ENCODE measurements at regions not wholly inside any gene's neighbourhood (a gene's known extent, or its start where the extent isn't known, plus 50 kb on each side); places are given as distances from the start of the nearest gene placed in this dataset.
"Not testable (repeated sequence)": the region's sequence is repeated elsewhere in the genome, so short reads cannot be mapped to it uniquely, and the experiment has no call there.

DNA sequence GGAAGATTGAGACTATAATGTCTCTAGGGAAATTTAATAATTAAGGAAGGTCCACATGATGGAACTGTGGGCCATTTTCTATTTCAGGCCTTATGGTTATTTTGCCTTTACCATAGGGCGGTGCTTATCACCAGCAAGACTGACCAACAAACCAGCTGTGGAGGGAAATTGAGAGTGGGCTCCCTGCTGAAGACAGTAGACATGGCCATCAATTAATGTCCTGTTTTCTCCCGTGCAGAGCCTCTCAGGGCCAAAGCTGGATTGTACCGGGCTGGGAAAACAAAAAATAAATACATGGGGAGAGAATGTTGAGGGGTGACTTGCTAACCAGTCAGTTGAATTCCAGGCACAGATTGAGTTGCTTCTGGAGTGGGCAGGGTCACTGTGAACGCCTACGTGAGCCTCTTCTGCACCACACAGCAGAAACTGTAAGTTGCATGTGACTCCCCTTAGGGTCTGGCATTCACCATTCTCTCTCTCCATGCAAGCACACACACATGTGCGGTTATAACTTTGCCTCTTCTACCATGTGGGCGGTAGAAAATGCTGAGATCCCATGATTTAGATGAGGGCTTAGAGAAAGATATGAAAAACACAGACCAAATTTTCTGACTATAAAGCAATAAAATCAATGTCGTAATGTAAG lies 128.5 kb downstream of the COPS8 start:
- no peak for DNase-seq (ENCODE audit: low read depth in 4 of 4, low spot score in 1 of 4)

DNA sequence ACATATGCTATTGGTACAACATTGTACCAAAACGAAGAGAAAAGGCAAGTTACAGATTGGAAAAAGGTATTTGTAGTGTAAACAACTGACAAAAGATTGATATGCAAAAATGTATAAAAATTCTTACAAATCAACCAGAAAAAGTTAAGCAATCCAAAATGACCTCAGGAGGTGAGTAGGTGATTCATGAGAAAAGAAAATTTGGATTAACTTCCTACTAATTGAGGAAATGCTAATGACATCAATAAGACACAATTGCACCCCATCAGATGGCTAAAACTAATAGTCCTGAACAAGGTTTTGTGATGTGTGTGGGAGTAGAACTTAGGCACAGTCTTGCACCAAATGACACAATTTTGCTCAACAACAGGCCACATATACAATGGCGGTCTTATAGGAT lies 129.3 kb downstream of the COPS8 start:
- no peak for DNase-seq (ENCODE audit: low read depth in 4 of 4, low spot score in 1 of 4)

DNA sequence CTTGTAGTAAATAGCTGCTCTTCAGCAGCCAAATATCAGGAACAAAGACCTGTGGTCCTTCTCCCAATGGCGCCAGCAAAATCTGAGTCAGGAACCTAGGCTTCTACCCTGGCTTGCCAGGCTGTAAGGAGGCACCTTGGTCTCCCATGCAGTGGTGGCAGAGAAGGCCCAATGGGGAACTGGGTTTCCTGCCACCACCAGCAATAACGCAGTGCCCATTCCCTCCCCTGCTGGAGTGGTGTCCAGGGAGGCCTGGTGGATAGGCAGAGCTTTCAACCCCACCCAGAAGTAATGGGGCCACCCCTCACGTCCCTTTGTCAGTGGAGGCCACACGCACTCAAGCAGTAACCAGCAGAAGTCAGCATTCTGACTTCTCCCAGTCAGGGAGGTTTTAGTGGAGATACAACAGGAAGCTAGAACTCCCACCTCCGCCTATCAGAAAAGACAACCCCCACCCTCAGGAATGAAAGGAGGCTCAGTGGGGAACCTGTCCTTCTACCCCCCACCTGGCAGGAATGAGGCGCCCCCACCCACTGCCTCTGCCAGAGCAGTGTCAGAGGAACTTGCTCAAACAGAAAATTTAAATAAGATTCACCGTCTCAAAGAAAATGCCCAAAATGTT lies 132.4 kb downstream of the COPS8 start:
- DNase-seq (ENCODE audit: low read depth in 4 of 4, low spot score in 1 of 4), result no peak

DNA sequence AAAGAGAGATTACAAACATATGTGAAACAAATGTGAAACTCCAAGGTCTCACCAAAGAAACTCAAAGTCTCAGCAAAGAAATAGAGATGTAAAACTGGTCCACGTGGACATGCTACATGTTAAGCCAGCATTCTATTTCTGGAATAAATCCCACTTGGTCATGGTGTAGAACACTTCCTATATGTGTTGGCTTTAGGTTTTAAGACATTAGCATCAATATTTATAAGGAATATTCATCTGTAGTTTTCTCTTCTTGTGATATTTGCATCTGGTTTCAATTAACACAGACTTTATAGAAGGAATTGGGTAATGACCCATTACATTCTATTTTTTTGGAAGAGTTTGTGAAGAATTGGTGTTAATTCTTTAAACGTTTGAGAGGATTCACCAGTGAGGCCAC lies 133.1 kb downstream of the COPS8 start:
- DNase-seq (ENCODE audit: low read depth in 4 of 4, low spot score in 1 of 4), result no peak

DNA sequence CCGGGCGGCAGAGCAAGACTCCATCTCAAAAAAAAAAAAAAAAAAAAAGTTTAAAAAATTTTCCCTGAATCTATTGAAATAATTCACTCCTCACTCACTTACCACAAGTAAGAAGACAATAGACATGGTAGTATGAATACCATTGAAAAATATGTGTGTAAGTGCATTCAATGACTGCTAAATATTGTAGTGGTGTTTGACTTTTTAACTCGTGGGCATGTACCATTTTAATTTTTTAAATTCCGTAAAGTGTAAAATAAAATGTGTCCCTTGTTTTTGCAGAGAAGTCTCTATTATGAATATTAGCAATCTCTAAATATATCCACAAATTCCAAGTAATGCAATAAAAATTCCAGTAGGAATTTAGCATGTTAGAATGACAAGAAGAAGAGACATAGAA lies 134.1 kb downstream of the COPS8 start:
- no peak for DNase-seq (ENCODE audit: low read depth in 4 of 4, low spot score in 1 of 4)

DNA sequence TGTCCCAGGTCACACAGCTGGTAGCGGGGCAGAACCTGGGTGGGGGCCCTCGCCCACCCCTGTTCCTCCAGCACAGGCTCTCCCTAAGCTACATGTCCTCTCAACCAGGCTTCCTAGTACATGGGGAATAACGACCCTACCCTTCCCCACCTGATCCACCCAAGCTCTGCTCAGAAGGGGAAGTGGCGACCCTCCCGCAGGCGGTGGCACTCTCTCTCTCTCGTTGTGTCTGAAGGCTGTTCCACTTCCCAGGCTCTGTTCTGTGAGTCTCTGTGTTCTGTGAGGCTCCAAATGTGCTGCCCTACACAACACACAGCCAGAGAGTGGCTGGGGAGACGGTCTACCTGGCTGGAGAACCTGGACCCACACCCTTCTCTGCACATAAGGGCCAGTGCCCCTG lies 135.8 kb downstream of the COPS8 start:
- DNase-seq (ENCODE audit: low read depth in 4 of 4, low spot score in 1 of 4), result no peak

DNA sequence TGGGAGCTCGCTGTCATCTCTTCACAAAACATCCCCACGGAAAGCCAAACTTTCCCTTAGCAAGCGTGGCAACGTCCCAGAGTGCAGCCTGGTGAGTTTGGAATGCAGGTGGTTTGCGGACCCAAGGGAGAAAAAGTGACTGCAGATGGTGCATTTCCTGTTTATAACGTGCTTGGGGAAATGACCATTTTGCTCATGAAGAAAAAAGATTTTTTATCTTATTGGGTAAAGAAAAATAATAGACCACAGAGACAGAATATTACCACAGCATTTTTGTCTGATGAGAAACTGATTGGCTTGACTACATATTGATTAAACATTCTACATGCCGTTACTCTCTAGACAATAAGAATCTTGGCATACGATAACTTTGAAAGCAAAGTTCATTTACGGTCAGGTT lies 136.5 kb downstream of the COPS8 start:
- DNase-seq (ENCODE audit: low read depth in 4 of 4, low spot score in 1 of 4), result no peak

DNA sequence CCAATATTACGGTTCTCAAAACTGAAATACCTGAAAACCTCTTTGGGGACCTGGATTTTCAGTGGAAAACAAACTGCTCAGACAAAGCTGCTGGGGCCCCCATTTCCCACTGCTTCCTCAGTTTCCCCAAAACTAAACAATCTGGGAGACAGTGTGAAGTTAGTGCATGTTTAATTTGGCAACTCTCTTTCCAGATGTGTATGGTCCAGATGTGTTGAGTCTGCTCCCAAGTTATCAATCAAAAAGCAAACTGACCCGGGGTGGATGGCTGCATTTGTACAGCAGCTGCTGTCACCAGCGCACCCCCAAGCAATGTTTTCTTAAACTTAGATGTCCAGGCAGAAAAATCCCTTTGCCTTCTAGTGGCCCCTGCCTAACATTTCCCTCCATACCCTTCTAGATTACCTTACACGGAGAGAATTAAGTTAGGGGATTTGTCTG lies 136.9 kb downstream of the COPS8 start:
- no peak for DNase-seq (ENCODE audit: low read depth in 4 of 4, low spot score in 1 of 4)

DNA sequence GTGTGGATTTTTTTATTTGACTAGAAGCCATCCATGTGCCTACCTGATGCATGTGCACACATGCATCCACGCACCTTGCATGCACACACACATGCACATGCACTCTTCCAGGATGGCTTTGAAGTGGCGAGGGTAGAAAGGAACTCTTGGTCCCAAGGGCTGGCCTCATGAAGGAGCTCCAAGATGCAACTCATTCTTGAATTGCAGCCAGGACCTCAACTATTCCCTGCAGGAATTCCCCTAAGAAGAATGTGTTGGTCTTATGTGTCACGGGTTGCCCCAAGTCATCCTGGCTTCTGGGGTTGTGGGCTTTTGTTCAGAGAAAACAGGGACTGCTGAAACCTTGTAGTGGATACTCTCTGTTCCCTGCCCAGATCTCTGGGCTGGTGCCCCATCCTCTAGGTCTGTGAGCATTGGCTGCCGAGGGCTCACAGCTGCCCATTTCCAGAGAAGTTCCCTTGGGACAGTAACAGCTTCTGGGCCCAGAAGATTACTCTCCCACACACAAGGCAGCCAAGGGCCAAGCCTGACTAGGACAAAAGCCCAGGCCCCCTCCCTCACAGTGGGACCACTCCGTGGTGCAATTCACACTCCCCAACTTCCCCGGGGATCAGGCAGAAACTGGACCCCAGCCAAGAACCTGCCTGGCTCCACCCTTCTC lies 137.6 kb downstream of the COPS8 start:
- no peak for DNase-seq (ENCODE audit: low read depth in 4 of 4, low spot score in 1 of 4)

DNA sequence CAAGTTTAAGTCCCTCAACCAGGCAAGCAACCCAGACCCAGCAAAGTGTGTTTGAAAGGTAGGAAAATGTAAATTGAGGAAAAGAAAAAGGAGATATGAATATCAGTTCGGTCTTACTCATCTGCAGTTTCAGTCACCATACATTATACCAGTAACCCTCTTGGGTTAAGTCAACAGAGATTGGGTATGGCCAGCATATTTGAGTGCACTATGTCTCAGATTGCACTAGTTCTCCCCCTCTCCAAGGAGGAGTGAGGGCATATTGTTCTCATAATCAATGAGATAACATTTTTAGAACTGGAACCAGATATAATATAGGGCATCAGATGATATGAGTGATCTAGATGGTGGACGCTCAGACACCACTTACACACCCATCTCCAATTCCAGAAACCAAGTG lies 141.5 kb downstream of the COPS8 start:
- DNase-seq (ENCODE audit: low read depth in 4 of 4, low spot score in 1 of 4), result no peak

DNA sequence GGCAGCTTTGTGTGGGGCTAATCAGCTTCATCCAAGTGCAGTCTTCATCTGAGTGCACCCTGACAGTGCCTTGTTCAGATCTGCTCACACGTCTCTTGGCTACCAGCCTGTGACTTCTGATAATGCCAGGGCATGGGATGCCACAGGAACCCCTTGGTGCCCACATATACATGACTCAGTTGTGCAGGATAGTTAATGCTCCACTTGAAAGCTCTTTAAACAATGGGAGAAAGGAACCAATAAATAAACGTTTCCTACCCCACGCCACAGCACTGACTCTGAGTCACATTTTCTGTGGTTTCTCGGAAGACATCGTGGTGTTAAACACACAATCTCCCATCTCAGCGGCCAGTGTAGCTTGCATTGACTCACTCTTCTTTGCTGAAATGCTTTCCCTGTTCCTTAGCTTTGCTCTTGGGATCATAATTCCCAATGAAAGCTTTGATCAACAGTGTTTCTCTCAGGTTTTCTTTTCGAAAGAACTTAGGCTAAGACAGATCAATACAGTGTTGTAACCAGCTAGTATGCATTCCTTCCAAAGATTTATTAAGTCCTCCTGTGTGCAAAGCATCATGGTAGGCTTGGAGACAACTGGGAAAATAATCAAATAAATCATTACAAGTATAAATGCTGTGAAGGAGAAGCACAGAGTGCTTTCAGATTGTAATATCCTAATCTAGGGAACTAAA lies 142.0 kb downstream of the COPS8 start:
- DNase-seq (ENCODE audit: low read depth in 4 of 4, low spot score in 1 of 4), result peak in 1 of 4 experiments; percentile 7

DNA sequence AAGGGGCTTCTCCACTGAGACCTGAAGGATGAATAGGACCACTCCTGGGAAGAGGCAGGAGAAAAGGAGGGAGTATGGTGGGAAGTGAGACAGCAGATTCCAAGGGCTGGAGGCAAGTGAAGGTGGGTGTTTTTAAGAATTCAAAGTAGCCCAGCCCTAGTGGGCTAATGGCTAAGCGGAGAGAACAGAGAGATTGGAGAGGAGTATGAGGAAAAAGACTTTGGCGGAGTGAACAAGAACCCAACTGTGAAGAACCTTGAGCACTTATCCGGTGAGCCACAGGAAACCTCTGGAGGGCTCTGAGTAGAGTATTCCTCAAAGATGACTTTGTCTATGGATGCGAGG lies 142.6 kb downstream of the COPS8 start:
- no peak for DNase-seq (ENCODE audit: low read depth in 4 of 4, low spot score in 1 of 4)

DNA sequence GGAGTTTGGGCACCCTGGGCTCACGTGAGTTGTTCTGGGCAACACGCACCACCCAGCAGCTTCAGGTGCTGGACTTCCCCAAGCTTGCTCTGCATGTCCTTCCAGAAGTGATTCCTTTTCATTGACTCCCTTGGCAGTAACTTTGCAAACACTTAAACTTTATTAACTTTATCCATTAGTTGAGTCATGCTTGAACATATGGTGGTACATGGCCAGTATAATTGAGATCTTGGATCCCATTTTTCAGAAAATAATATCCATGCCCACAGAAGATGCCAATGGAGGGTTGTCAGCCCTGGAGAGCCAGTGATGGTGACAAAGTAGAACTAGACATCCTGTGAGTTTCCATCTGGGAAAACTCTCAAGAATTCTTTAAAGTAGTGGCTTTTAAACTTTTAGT lies 144.2 kb downstream of the COPS8 start:
- DNase-seq (ENCODE audit: low read depth in 4 of 4, low spot score in 1 of 4), result no peak

DNA sequence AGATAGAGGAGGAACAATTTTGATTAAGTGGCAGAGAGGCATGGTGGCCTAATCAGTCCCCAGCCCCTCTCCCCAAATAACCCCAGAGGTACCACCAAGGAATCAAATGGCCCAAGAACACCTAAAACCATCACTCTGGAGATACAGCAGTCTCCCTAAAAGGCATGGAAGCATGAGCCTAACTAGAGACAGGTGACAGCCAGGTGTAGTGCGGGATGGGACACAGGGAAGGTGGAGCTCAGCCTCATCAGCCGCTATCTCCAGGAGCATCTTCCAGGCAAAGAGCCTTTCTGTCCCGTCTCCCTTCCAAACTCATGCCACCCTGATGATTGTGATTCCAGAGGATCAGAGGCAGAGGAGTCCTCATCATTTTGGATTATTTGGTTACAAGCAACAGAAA lies 144.7 kb downstream of the COPS8 start:
- no peak for DNase-seq (ENCODE audit: low read depth in 4 of 4, low spot score in 1 of 4)

DNA sequence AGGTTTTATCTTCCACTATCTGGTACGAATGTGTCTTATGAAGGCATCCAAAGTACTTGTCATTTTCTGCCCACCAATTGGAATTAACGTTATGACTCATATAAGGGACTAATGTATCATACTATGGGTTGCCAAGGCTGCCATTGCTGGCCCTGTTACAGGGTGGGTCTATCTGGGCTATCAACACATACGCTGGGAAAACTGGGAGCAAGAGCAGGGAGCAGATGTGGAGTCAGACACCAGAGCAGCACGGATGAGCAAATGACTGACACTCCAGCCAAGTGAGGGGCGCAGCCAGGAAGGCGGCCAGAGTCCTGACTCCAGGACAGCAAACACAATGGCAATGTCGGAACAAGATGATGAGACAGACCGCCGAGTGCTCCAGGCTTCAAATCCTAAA lies 145.9 kb downstream of the COPS8 start:
- DNase-seq (ENCODE audit: low read depth in 4 of 4, low spot score in 1 of 4), result no peak

DNA sequence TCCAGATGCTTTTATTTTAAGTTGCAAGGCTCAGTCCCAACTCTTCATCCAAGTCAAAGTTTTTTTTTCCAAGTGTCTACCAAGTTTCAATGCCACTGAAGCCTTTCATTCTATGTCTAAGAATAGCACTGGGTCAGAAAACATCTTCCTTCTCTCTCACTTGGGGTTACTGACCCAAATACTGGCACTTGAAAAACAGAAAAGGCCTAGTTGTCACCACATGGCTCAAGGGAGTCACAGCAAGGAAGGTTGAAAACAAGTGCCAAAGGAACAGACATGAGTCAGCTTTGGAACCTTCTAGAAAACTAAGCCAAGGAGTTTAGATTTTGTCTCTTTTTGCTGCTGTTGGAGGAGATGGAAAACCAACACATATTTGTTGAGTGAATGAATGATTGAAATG lies 146.5 kb downstream of the COPS8 start:
- DNase-seq (ENCODE audit: low read depth in 4 of 4, low spot score in 1 of 4), result no peak

DNA sequence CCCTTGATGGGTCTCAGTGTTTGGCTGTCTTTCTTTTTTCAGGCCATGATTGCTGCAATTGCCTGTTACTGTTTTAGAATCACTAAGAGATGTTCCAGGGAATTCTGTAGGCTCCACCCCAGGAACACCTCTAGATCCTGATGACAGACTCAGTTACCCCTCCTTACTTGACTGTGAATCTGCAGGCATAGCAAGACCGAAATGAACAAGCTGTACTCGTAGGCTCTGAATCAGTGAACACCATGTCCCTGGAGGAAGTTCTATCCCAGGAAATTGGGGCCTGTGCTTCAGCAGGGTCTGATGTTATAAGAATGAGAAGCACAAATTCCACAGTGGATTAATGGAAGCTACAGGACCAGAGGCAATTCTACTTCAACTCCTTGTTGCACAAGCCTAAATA lies 148.6 kb downstream of the COPS8 start:
- DNase-seq (ENCODE audit: low read depth in 4 of 4, low spot score in 1 of 4), result no peak

DNA sequence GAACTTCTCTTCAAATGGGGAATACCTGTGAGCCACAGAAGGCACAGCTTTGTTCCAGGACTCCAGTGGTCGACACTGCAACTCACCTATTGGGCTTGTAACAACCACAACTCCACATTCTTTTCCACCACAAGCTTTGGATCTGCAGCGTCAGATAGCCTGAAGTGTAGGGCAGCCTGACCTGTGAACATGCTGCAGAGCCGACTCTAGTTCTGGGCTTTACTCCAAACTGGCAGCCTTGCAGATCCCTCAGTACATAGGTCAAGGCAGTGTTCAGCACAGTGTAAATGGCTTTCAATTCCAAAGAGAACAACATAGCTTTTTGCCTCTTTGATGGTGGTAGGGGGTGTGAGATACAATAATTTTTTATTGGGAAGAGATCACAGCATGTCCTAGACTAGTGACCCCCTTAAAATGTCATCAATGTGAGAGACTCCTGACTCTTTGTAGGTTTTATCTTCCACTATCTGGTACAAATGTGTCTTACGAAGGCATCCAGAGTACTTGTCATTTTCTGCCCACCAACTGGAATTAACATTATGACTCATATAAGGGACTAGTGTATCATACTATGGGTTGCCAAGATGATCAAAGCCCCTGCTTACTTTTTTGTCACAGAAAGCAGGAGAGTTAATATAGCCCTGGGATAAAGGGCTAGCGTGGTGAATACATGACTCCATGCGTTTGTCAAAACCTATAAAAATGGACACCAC lies 149.8 kb downstream of the COPS8 start:
- no peak for DNase-seq (ENCODE audit: low read depth in 4 of 4, low spot score in 1 of 4)

DNA sequence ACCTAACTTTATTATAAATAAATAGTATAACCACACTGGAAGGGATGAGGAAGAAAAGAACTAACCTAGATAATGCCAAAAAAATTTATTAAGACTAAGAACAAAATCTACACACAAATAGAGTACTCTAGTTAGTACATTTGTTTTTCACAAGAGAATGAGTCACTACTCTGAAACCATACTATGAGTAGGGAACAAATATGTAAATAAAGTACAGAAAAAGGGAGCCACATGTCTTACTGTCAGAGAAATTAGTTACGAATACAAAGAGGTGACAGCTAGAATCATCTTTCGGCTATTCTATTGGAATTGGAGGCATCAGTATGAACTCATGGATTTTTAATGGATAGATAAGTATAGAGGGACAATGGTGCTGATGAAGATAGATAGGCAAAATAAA lies 150.5 kb downstream of the COPS8 start:
- no peak for DNase-seq (ENCODE audit: low read depth in 4 of 4, low spot score in 1 of 4)

DNA sequence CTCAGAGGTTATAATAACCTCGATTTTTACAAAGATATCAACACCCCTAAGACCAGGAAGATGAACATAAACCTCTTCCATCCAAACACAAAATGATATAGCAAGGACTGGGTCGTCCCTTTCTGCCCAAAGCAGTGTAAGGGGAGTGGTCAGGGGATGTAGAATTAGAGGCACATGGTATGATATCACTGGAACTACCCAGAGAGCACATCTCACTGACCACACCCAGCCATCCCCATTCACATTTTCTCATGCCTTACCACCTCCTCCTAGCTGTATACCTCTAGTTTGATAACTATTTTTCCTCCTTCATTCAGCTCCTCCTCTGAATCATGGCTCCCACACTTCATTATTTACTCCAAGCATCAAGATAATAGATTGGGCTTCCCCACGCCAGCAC lies 152.6 kb downstream of the COPS8 start:
- DNase-seq (ENCODE audit: low read depth in 4 of 4, low spot score in 1 of 4), result no peak

DNA sequence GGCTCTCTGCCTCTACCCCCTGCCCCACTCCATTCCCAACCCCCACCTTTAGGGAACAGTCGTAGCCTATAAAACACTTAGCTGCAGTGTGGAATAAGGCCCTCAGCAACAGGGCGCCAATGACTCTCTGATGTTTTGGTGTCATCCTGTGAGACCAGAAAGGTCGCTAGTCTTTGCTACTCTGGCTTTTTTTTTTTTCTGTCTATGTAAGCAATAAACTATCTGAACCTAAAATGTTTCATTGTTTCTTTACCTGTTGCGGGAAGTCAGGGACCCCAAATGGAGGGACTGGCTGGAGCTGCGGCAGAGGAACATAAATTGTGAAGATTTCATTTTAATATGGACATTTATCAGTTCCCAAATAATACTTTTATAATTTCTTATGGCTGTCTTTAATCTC lies 154.6 kb downstream of the COPS8 start:
- no peak for DNase-seq (ENCODE audit: low read depth in 4 of 4, low spot score in 1 of 4)

DNA sequence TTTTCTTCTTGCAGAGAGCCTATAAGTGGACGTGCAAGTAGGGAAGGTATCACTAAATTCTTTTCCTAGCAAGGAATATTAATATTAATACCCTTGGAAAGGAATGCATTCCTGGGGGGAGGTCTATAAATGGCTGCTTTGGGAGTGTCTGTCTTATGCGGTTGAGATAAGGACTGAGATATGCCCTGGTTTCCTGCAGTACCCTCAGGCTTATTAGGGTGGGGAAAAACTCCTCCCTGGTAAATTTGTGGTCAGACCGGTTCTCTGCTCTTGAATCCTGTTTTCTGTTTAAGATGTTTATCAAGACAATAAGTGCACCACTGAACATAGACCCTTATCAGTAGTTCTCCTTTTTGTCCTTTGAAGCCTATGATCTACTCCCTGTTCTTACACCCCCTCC lies 155.2 kb downstream of the COPS8 start:
- DNase-seq (ENCODE audit: low read depth in 4 of 4, low spot score in 1 of 4), result not testable (repeated sequence)
